ENCODE measurements at regions not wholly inside any gene's neighbourhood (a gene's known extent, or its start where the extent isn't known, plus 50 kb on each side); places are given as distances from the start of the nearest gene placed in this dataset.

DNA sequence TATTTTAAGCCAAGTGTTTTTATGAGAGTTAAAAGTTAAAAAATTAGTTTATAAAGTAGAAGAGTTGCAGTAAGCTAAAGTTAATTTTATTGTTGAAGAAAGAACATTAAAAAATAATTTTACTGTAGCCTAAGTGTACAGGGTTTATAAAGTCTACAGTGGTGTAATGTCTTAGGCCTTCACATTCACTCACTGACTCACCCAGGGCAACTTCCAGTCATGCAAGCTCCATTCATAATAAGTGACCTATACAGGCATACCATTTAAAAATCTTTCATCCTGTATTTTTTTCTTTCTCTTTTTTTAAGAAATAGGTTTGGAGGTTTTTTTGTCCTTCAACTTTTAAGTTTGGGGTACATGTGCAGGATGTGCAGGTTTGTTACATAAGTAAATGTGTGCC is 87.9 kb upstream of the NR3C2 start:
- H3K79me2 ChIP-seq (ENCODE audit: insufficient read depth, low read length) = no peaks in the 10 kb centered on the region
- DNase-seq (ENCODE audit: low spot score) (no peak), ATAC-seq (no peak), FAIRE-seq (no peak)
- H3K36me3 ChIP-seq (replicated peaks in 1 of 2; ENCODE audit: control insufficient read depth in 1 of 2, insufficient read depth in 2 of 2, low read length in 2 of 2) = no peaks in the 10 kb centered on the region
- no peaks in the 10 kb centered on the region for H4K20me1 ChIP-seq (ENCODE audit: insufficient read depth, low read length)
- CTCF ChIA-PET (ENCODE audit: low intra/inter-chr PET ratio, low total read pairs) = no interaction called here
- no TSS peak for BruUV-seq (replicated peaks)
- H3K4me2 ChIP-seq (ENCODE audit: low read depth, low read length) = no peak overlapping the region
- no peak overlapping the region for H2AFZ ChIP-seq (ENCODE audit: low read length)
- H3K4me1 ChIP-seq (ENCODE audit: insufficient read depth, low read length) = no peaks in the 10 kb centered on the region
- in situ Hi-C loops (cut with HindIII; ENCODE audit: extremely low pct_ligation_motif_present, low pct_unique_long_range_greater_than_20kb) (no loop called here), intact Hi-C loops (cut with micrococcal nuclease; ENCODE audit: unreplicated experiment) (no loop called here)
- no peaks in the 10 kb centered on the region for H3K27me3 ChIP-seq (ENCODE audit: control insufficient read depth in 1 of 2, insufficient read depth in 2 of 2, low read length in 2 of 2)
- H3K4me3 ChIP-seq (replicated peaks in 1 of 3; ENCODE audit: insufficient read depth in 1 of 3, low read depth in 2 of 3, low read length in 3 of 3) = no peak overlapping the region
- H3K9ac ChIP-seq (ENCODE audit: insufficient read depth, low read depth, low read length) = no peak overlapping the region
- POLR2A ChIA-PET = no interaction called here
- H3K9me3 ChIP-seq (ENCODE audit: low read length) = peaks cover 28% of the 10 kb centered on the region
- H3K27ac ChIP-seq (ENCODE audit: extremely low read length, insufficient read depth, low read length) = no peak overlapping the region
- TF ChIP-seq ETV6 (CRISPR knock-in tag; conservative IDR thresholded peaks at IDR 0.05) (no peak), SETDB1 (CRISPR knock-in tag; IDR thresholded peaks at IDR 0.05; ENCODE audit: borderline replicate concordance) (no peak), SALL2 (CRISPR knock-in tag; IDR thresholded peaks at IDR 0.05) (no peak), MED8 (CRISPR knock-in tag; IDR thresholded peaks at IDR 0.05; ENCODE audit: insufficient replicate concordance) (no peak), PBX2 (CRISPR knock-in tag; IDR thresholded peaks at IDR 0.05) (no peak)

DNA sequence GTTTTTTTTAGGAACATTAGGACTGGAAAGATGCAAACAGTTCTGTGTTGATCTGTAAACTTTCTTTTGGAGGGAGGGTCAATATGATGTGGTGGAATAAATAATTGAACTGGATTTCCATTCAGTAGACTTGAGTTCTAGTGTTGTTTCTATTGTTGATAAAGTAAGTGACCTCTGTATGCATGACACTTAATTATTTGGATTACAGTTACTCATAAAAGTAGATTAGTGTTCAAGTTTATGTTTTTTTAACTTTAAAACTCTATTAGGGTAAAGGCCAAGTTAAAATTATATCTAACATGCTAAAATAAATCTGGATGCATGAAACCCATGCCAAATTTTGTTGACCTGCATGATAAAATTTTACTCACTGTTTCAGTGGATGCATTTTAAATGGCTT is 85.4 kb upstream of the NR3C2 start:
- H3K27ac ChIP-seq (ENCODE audit: extremely low read length, insufficient read depth, low read length) = no peak overlapping the region
- no peaks in the 10 kb centered on the region for H3K27me3 ChIP-seq (ENCODE audit: control insufficient read depth in 1 of 2, insufficient read depth in 2 of 2, low read length in 2 of 2)
- no peak for FAIRE-seq
- intact Hi-C loops (cut with micrococcal nuclease; ENCODE audit: unreplicated experiment) = no loop called here
- H3K4me1 ChIP-seq (ENCODE audit: insufficient read depth, low read length) = no peaks in the 10 kb centered on the region
- H2AFZ ChIP-seq (ENCODE audit: low read length) = no peak overlapping the region
- no peaks in the 10 kb centered on the region for H3K36me3 ChIP-seq (replicated peaks in 1 of 2; ENCODE audit: control insufficient read depth in 1 of 2, insufficient read depth in 2 of 2, low read length in 2 of 2)
- in situ Hi-C loops (cut with HindIII; ENCODE audit: extremely low pct_ligation_motif_present, low pct_unique_long_range_greater_than_20kb) = no loop called here
- no peaks in the 10 kb centered on the region for H4K20me1 ChIP-seq (ENCODE audit: insufficient read depth, low read length)
- BruUV-seq (replicated peaks) = no TSS peak
- H3K4me2 ChIP-seq (ENCODE audit: low read depth, low read length) = no peak overlapping the region
- H3K79me2 ChIP-seq (ENCODE audit: insufficient read depth, low read length) = no peaks in the 10 kb centered on the region
- no peak overlapping the region for H3K9ac ChIP-seq (ENCODE audit: insufficient read depth, low read depth, low read length)
- ATAC-seq = no peak
- ChIA-PET CTCF (ENCODE audit: low intra/inter-chr PET ratio, low total read pairs) (no interaction called here), POLR2A (no interaction called here)
- DNase-seq (ENCODE audit: low spot score) = no peak
- H3K4me3 ChIP-seq (replicated peaks in 1 of 3; ENCODE audit: insufficient read depth in 1 of 3, low read depth in 2 of 3, low read length in 3 of 3) = no peak overlapping the region
- H3K9me3 ChIP-seq (ENCODE audit: low read length) = peaks cover 7% of the 10 kb centered on the region; the same call in 1 of the 2 replicates
- no peak for TF ChIP-seq SP4 (CRISPR knock-in tag; IDR thresholded peaks at IDR 0.05)
- TF ChIP-seq, protein P1, sequence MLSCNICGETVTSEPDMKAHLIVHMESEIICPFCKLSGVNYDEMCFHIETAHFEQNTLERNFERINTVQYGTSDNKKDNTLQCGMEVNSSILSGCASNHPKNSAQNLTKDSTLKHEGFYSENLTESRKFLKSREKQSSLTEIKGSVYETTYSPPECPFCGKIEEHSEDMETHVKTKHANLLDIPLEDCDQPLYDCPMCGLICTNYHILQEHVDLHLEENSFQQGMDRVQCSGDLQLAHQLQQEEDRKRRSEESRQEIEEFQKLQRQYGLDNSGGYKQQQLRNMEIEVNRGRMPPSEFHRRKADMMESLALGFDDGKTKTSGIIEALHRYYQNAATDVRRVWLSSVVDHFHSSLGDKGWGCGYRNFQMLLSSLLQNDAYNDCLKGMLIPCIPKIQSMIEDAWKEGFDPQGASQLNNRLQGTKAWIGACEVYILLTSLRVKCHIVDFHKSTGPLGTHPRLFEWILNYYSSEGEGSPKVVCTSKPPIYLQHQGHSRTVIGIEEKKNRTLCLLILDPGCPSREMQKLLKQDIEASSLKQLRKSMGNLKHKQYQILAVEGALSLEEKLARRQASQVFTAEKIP (CRISPR knock-in tag; IDR thresholded peaks at IDR 0.05; ENCODE audit: borderline replicate concordance) = no peak
- no peak for TF ChIP-seq SRSF9 (IDR thresholded peaks at IDR 0.05; ENCODE audit: borderline replicate concordance, insufficient read depth, low read depth, low read length, poor library complexity, severe bottlenecking)
- no peak for TF ChIP-seq ZFP36L2 (CRISPR knock-in tag; IDR thresholded peaks at IDR 0.05)
- no peak for TF ChIP-seq TBX2 (CRISPR knock-in tag; IDR thresholded peaks at IDR 0.05; ENCODE audit: borderline replicate concordance)
- TF ChIP-seq, protein P2, sequence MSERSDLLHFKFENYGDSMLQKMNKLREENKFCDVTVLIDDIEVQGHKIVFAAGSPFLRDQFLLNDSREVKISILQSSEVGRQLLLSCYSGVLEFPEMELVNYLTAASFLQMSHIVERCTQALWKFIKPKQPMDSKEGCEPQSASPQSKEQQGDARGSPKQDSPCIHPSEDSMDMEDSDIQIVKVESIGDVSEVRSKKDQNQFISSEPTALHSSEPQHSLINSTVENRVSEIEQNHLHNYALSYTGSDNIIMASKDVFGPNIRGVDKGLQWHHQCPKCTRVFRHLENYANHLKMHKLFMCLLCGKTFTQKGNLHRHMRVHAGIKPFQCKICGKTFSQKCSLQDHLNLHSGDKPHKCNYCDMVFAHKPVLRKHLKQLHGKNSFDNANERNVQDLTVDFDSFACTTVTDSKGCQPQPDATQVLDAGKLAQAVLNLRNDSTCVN (CRISPR knock-in tag; IDR thresholded peaks at IDR 0.05; ENCODE audit: borderline replicate concordance) = no peak
- TF ChIP-seq ZKSCAN8 (CRISPR knock-in tag; IDR thresholded peaks at IDR 0.05; ENCODE audit: borderline replicate concordance) = no peak
- TF ChIP-seq SAFB2 (CRISPR knock-in tag; IDR thresholded peaks at IDR 0.05; ENCODE audit: borderline replicate concordance, low read depth) = no peak
- no peak for TF ChIP-seq HOXD1 (CRISPR knock-in tag; IDR thresholded peaks at IDR 0.05)
- TF ChIP-seq KLF11 (CRISPR knock-in tag; IDR thresholded peaks at IDR 0.05) = no peak

Data from HepG2 (cell line).